ENCODE measurements at regions not wholly inside any gene's neighbourhood (a gene's known extent, or its start where the extent isn't known, plus 50 kb on each side); places are given as distances from the start of the nearest gene placed in this dataset.
"Not testable (repeated sequence)": the region's sequence is repeated elsewhere in the genome, so short reads cannot be mapped to it uniquely, and the experiment has no call there.

DNA sequence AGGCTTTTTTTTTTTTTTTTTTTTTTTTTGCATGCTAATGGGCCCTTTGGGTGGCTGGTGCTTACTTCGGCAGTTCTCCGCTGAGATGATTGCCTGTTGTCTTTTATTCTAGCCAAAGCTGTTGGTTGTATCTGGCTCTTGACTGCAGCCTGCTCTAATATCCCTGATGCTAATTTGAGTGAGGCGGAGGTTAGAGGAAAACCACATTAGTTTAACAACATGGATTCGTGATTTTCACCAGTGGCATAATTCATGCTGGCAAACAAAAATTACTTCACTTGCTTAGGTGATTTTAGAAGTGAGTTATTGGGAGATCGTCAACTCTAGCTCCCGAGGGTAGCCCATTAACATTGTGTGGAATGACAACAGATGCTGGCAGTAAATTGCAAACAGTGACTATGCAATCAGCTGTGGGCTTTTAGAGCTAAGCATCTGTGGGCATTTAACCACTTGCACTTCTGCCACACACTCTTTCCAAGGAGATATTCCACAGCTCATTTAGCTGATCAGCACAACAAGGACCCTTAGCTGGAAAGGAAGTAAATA, 97.6 kb upstream of the ZDHHC17 start:
- peak; percentile 56 for DNase-seq

DNA sequence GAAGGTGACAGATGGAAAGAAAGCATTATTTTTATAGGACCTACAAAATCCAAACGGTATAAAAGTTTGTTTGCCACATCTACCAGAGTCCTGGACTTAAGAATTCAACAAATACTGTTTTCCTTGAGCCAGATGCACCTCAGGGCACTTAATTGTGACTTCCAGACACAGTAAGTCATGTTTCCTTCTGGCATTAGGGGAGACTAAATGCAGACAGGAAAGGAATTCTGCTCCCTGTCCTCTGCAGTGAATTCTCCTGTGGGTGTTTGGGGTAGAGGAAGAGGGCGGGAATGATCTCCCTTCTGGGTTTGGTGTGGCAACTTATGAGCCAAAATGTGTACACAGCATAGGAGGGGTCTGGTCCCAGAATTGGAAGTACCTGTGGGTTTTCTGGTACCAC, 93.9 kb upstream of the ZDHHC17 start:
- DNase-seq, result no peak

DNA sequence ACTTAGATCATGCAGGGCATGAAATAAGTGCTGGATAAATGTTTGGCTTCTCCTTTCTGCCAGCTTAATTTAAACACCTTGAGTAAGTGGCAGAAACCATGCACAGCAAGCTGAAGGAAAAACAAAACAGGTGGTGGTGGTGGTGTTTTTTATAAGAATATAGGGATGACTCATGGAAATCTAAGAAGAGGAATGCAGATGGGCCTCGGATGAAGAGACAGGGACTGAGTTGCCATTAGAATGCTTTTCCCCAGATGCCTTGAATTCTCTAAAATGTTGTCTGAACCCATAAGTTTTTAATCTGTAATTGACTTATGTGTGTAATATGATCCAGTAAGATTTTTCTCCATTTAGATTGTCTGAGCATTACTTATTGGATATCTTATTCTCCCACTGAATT, 93.1 kb upstream of the ZDHHC17 start:
- peak; percentile 48 for DNase-seq

DNA sequence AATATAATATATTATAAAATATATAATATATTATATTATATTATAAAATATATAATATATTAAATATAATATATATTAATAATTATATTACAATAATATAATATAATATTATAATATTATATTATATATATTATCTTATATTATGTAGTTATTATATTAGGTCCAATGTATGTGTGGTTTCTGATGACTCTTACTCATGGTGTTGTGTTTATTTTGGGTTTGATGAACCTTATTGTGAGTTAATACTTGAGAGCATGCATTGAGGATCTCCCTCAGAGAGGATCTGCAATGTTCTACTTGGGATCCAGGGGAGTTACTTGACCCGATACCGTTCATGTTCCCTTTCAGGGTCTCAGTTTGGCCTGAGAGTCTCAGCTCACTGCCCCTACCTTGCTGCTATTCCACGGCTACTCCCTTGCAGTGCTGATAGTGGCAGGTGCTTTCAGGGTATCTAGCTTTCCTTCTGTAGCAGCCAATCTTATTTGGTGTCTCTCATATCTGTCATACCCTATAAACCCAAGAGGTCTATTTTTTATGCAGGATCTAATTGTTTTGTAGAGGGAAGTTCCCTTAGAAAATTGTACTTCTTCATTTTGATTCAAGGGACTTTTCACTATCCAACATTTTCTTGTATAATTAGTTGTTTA, 89.1 kb upstream of the ZDHHC17 start:
- DNase-seq, result no peak

DNA sequence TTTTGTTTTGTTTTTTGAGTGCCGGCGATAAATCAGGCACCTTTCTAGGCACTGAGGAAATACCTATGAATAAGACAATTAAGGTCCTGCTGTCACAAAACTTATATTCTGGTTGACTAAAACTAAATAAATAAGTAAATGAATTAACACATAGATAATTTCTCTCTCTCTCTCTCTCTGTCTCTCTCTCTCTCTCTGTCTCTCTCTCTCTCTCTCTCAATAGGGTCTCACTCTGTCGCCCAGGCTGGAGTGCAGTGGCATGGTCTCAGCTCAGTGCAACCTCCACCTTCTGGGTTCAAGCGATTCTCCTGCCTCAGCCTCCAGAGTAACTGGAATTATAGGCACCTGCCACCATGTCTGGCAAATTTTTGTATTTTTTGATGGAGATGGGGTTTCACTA, 87.7 kb upstream of the ZDHHC17 start:
- DNase-seq, result not testable (repeated sequence)

DNA sequence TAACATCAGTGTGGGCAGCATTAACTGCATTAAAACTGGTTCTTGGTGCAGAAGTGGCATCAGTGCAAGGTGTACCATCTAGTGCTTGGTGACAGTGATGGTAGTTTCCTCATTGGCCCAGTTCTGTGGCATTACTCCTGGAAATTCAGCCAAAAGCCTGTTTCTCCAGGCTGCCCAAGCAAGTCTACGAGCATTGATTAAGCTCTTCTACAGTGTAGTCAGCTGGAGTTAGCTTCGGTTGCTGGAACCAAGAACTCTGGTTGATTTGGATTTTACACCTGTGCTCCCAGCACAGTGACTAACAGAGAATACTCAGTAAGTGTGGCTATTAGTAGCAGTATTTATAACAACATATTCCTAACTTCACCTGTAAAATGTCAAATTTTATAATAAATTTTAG, 84.9 kb upstream of the ZDHHC17 start:
- no peak for DNase-seq

DNA sequence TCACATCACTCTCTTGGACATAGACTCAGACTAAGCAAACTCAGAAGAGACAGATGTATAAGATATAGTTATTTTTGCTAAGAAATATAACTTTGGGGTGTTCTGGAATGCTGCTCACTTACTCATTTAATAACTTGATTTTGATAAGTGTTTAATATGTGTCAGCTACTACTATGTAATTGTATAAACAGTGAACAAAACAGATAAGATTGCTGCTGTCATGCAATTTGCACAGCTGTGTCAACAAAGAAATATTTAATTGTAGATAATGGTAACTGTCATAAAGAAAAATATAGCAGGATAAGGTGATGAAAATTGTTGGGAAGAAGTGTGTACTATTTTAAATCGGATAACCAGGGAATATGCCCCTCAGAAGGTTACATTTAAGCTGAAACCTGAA, 84.1 kb upstream of the ZDHHC17 start:
- no peak for DNase-seq

DNA sequence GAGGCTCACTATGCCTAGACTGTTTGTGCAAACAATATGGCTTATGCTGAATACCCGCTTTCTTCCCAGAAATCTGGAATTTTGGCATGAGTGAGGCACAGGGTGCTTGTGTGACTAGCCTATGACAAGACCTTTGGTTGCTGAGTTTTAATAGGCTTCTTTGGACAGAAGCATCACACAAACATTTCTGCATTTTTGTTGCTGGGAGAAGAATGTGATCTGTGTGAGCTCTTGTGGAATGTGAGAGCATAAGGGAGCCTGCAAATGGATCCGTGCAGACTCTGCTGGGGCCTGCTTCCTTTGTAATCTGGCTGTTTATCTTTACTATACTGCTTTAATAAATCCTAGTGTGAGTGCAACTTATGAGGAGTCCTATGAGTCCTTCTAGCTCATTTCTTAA, 83.0 kb upstream of the ZDHHC17 start:
- DNase-seq, result no peak

DNA sequence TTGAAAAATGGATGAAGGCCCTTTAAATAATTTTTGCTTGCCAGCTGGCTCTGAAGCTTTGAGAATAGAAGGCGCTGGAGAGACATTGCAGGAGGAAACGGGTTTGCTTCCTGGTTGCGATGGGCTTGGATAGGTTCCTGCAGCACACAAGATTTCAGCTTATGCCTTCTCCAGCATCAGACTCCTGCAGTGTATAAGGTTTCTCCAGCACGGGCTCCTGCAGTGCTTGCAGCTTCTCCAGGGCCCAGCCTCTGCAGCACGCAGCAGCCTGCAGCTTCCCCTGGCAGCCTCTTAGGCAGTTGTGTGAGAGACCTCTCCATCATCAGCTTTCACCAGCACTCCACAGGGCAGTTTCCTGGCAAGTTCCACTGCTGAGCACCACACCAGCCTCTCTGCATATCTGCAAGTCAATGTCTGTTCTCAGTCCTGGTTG, 78.7 kb upstream of the ZDHHC17 start:
- no peak for DNase-seq

DNA sequence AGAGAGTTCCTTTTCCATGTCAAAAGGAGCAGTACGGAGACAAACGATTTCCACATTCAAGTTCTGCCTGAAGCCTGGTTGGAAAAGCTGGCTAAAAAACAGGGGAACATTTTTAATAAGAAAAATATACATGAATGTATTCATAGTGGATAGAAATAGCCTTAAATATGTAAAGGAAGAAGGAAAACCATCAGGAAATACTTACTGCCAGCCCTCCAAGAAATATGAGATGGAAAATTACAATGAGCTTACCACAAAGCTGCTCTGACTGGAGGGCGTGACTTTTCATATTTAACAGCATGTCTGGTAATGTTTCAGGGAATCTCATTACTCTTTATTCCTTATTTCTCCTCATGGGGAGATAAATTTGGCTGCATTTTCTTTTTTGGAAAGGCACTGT, 75.9 kb upstream of the ZDHHC17 start:
- no peak for DNase-seq

DNA sequence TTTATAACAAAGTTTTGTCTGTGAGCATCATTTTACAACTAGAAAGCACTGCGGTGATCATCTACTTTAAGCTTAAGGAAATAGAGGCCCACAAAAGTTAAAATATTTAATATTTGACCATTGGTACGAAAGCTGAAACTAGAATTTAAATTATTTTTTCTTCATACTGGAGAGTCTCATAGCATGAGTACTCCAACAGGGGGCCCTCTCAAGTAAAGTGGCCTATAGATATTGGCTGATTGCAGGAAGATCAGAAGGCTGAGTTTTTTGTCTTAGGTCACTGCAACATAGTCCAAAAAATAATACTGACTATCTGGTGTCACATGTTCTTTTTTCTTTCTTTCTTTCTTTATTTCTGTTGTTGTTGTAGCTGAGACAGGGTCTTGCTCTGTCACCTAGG, 75.3 kb upstream of the ZDHHC17 start:
- no peak for DNase-seq

DNA sequence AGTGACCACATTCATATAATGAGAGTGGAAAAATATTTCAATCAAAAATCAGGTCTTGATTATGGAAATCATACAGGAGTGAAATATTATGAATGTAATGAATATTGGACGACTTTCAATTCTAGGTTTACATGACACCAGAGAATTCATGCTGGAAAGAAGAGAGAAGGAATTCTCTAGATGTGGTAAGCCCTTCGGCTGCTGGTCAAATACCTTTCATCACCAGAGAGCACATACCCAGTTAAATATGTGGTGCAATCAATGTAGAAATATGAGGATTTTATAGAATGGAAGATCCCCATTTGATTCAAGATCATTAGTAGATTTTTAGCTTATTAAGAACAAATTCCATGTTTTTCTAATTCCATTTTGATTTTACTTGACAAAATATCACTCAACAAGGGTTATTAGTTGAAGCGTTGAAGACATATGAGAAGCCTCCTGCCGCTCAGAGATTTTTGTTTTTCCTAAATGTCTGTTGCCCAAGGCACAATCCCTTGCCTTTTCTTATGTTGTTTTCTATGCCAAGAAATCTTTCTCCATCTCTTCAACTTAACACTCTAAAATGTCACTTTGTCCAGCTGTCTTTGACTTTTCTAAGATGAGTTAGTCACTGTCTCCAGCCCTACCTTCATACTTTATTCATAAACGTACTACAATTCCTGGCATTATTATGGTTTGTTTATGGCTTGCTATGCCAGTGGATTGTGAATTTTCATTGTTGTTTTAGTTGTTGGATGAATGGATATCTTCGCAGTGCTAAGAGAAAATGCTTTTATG, 72.8 kb upstream of the ZDHHC17 start:
- no peak for DNase-seq

DNA sequence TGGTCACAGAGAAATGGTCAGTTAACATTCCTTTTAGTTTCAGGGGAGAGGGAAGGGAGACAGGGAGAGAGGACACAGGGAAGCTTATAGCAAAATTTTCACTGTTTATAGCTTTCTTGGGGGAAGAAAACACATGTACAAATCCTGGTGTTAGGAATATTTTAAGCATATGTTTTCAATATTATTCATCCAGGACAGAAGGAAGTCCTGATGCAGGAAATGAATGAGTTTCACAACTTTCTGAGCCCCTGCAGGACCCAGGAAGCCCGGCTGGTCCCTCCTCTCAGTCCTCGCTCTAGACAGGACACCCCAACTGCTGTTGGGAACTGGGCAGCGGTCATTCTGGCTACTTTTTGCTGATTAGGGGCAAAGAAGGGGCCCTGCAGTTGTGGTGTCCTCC, 71.1 kb upstream of the ZDHHC17 start:
- no peak for DNase-seq

DNA sequence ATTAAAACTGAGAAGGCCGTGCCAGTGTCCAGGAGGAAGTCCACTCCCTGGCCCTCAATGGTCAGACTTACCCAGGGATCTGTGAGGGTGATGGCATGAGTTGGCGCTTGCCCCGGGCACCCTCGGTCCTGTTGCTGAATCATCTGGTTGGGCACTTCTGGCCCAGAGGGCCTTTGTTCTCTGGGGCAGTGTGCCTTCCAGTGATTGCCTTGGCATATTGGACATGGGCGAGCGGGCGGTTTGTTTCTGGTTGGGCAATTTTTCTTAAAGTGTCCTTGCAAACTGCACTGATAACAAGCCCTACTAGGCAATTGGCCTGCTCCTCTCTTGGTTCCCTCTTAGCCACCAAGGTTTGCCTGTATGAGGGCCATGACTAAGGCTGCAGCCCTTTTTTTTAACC, 69.5 kb upstream of the ZDHHC17 start:
- no peak for DNase-seq

DNA sequence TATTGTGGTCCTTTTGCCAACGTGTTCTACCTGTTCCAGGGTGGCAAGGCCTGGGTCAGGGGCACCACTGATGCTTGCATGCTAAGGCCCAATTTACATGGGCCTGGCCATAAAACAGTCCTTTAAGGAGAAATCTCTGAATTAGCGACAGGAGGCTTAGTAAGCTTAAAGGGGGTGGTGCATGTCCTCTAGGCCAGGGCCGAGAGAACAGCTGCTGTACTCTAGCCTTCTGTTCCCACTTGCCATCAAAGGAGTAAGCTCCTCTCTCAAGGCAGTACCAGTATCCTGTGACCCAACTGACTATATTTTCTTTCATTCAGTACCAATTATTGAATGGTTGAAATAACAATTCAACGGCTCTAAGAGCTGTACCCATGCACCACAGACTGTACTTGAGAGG, 67.7 kb upstream of the ZDHHC17 start:
- no peak for DNase-seq

DNA sequence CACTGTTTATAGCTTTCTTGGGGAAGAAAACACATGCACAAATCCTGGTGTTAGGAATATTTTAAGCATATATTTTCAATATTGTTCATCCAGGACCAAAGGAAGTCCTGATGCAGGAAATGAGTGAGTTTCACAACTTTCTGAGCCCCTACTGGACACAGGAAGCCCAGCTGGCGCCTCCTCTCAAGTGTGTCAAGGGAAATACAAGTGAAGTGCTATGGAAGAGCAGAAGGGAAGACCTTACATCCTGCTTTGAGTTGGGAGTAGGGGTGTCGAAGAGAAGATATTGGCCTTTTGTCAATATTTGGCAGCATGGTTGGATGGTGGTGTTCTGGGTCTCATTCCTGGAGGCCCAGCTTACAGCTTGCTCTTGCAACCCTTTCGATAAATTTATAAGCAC, 66.1 kb upstream of the ZDHHC17 start:
- no peak for DNase-seq

DNA sequence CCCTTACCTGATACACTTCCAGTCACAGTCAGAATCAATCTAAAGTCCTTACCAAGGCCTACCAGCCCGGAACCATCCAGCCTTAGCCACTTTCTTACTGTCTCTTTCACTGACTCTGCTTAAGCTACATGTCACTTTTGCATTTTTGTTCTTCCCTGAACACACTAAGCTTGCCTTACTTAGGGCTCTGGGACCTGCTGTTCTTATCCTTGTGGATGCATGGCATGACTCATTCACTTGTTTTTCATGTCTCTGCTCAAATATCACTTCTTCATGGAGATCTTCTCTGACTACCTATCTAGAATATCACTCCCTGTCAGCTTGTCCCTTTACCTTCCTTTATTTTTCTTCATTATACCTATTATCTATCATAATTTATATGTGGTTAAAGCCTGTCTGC, 65.6 kb upstream of the ZDHHC17 start:
- DNase-seq, result no peak

DNA sequence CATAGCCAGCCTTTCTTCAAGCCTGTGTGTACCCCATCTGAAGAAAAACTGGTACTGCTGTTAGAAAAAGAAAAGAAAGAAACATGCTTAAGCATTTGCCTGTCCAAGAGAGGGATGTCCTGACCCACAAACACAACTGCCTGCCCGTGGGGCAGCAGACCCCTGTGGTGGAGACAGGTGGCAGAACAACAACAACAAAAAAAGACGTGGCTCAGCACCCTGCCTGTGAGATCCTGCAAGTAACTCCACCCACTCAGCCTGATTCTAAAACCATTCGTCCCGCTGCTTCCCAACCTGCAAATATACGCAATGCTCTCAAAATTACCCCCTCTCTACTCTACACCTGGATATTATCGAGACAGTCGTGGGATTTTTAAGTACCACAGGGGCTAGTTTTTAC, 64.9 kb upstream of the ZDHHC17 start:
- DNase-seq, result no peak

DNA sequence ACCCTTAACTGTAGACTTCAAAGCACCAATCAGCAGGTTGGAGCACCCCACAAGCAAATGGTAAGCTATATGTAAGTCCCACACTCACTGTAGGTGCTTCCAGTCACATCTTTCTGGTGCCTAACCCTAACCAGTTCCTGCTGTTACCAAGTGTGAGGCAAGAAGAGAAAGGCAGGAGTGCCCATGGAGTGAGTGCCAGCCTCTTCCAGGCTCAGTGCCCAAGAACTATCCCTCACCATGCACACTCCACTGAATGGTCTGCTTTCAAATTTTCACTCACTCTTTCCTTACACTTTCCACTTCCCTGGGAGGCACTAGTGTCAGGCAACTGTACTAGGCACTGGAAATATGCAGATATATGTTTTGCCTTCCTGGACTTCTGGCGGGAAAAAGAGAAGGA, 62.2 kb upstream of the ZDHHC17 start:
- DNase-seq, result no peak

DNA sequence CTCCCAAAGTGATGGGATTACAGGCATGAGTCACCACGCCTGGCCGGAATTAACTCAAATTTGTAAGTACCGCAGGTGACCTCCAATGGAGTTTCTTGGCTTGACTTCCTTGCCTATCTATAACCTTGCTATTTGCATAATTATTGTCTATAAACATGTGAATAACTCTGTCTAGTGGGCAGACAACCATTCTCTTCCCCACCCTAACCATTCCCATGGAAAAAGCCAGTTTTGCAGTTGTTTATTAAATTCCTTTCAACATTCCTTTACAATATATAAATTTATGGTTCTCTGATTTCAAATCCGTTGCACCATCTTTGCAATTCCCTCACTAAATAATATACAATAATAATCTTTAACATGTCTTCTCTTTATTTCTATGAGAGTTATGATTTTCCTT, 61.0 kb upstream of the ZDHHC17 start:
- no peak for DNase-seq

DNA sequence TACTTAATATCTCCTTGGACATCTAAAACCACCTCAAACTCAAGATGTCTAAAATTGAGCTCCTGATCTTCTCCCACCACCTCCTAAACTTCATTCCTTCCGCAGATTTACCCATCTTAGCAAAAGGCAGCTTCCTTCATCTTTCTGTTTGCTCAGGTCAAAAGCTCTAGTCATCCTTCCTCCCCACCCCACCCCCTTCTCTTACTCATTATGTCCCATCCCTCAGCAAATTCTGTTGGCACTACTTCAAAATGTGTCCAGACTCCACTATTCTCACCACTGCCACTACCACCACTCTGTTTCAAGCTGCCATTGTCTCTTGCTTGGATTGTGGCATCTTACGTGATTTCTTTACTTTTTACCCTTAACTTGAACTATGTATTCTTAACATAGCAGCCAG, 59.2 kb upstream of the ZDHHC17 start:
- DNase-seq, result no peak

DNA sequence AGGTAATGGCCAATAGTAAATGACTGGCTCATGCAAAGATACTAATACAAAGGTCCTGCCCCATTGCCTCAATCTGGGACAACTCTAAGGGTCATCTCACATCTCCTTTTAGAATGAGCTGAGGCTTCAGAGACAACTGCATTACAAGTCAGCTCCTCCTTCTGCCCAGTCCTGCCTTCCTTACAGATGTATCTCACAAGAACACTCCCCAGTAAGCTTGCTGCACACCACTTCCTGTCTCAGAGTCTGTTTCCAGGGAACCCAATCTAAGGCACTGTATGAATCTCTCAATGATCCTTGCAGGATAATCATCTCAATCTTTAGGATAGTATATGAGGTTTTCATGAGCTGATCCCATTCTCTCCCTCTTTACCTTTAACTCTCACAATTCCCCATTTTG, 57.8 kb upstream of the ZDHHC17 start:
- DNase-seq, result no peak

DNA sequence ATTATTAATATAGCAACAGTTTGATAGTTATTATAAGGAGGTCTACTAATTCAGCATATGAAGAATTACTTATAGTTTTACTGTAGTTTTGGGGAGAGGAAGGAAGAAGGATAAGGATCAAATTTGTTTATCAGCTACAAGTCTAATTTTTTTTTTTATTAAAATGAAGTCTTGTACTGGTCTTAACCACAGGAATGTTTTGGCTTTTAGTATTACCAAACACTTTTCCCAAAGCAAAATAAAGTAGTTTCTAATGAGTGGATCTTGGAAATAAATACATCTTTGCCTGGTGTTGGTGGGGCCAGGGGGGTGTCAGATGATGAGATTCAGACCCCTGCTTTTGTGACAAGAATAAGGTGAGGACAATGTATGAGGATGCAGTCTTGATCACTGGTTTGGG, 57.2 kb upstream of the ZDHHC17 start:
- DNase-seq, result no peak

DNA sequence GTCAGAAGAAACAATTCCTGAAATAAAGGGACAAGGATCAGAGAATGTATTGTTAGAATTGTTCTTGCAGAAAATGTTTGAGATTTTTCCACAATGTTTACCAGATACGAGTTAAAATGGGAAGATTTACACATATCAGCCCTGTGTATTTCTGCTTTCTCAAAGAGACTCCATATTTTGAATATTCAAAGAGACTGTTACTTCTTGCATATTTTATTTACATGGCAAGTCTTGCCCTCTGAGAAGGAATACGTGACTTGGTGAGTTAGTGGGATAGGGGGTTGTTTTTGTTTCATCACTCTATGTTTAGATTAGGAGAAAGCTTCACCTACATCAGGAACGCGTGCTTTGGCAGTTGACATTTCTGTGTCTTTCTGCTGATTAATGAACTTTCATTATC, 56.1 kb upstream of the ZDHHC17 start:
- DNase-seq, result no peak

DNA sequence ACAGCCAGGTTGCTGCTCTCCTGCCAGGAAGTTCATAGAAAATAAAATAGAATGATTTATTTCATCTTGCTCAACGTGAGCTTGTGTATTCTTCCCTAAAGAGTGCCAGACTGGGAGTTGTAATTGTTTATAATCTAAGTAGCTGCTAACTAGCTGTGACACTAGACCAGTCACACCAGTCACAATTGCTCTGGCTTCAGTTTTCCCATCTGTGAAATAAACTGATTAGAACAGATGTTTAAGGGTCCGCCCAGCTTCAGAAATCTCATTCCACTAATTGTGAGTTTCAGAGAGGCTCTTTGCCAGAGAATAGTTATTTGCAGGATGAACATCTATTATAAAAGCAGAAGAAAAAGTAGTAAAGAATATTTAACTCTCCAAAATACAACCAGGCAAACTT, 55.6 kb upstream of the ZDHHC17 start:
- no peak for DNase-seq

Measured in NCI-H2171 (cell line).